HG03342 (cell line): ENCODE measurements at regions not wholly inside any gene's neighbourhood (a gene's known extent, or its start where the extent isn't known, plus 50 kb on each side); places are given as distances from the start of the nearest gene placed in this dataset.
"Not testable (repeated sequence)": the region's sequence is repeated elsewhere in the genome, so short reads cannot be mapped to it uniquely, and the experiment has no call there.

Experiments
- ATAC-seq: cut with Tn5 transposase; IDR thresholded peaks from one replicate; pipeline ENCODE4 v1.9.1; 2021; ENCODE audit warnings: mild to moderate bottlenecking, moderate library complexity; ENCODE audit not compliant: unreplicated experiment

- no peak for ATAC-seq
Observed at GRCh38 chr1:8171751-8172464, 145.8 kb upstream of the ERRFI1 start.

GRCh38 chr1:8170059-8170835 lies 144.1 kb upstream of the ERRFI1 start:
- no peak for ATAC-seq

- ATAC-seq: peak; percentile 65
Observed at GRCh38 chr1:8169364-8170058, 143.4 kb upstream of the ERRFI1 start.

GRCh38 chr1:8167936-8168335 lies 141.8 kb upstream of the ERRFI1 start:
- no peak for ATAC-seq

- ATAC-seq: no peak
Observed at GRCh38 chr1:8166406-8166805, 140.3 kb upstream of the ERRFI1 start.

- no peak for ATAC-seq
Observed at GRCh38 chr1:8165595-8166360, 139.7 kb upstream of the ERRFI1 start.

- no peak for ATAC-seq
Observed at GRCh38 chr1:8164670-8165069, 138.6 kb upstream of the ERRFI1 start.

- no peak for ATAC-seq
Observed at GRCh38 chr1:8163039-8163438, 136.9 kb upstream of the ERRFI1 start.

GRCh38 chr1:8162168-8162567 lies 136.1 kb upstream of the ERRFI1 start:
- no peak for ATAC-seq

GRCh38 chr1:8161546-8162105 lies 135.5 kb upstream of the ERRFI1 start:
- no peak for ATAC-seq

- no peak for ATAC-seq
Observed at GRCh38 chr1:8159470-8160024, 133.4 kb upstream of the ERRFI1 start.

- no peak for ATAC-seq
Observed at GRCh38 chr1:8158995-8159394, 132.9 kb upstream of the ERRFI1 start.

- ATAC-seq: no peak
Observed at GRCh38 chr1:8157765-8158164, 131.7 kb upstream of the ERRFI1 start.

- ATAC-seq: no peak
Observed at GRCh38 chr1:8155528-8156186, 129.5 kb upstream of the ERRFI1 start.

GRCh38 chr1:8154621-8155052 lies 128.5 kb upstream of the ERRFI1 start:
- no peak for ATAC-seq

- no peak for ATAC-seq
Observed at GRCh38 chr1:8153961-8154360, 127.9 kb upstream of the ERRFI1 start.

GRCh38 chr1:8152731-8153702 lies 126.9 kb upstream of the ERRFI1 start:
- no peak for ATAC-seq

GRCh38 chr1:8151647-8152046 lies 125.5 kb upstream of the ERRFI1 start:
- ATAC-seq: no peak

- not testable (repeated sequence) for ATAC-seq
Observed at GRCh38 chr1:8149756-8150155, 123.6 kb upstream of the ERRFI1 start.
